ENCODE measurements at regions not wholly inside any gene's neighbourhood (a gene's known extent, or its start where the extent isn't known, plus 50 kb on each side); places are given as distances from the start of the nearest gene placed in this dataset.

DNA sequence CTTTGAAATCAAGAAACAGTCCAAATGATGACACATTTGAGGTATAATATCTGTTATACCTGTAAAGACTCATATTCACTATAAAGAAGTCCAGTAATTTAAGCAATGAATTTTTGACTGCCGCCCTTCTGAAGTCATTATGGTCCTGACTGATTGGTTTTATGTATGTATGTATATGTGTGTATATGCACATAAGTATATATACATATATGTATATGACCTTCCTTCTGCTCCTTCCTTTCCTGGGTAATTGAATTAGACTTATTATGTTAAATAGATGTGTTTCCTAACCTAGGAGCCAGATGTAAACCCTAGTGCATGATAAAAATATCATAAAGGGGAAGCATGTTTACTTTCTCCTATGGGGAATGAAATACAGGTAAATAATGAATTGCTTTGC, 343.1 kb upstream of the BRINP1 start:
- no peak for DNase-seq (ENCODE audit: low read depth)
- H3K4me3 ChIP-seq (ENCODE audit: control insufficient read depth, low read depth, low read length) = no peak overlapping the region
- TF ChIP-seq, protein P1, sequence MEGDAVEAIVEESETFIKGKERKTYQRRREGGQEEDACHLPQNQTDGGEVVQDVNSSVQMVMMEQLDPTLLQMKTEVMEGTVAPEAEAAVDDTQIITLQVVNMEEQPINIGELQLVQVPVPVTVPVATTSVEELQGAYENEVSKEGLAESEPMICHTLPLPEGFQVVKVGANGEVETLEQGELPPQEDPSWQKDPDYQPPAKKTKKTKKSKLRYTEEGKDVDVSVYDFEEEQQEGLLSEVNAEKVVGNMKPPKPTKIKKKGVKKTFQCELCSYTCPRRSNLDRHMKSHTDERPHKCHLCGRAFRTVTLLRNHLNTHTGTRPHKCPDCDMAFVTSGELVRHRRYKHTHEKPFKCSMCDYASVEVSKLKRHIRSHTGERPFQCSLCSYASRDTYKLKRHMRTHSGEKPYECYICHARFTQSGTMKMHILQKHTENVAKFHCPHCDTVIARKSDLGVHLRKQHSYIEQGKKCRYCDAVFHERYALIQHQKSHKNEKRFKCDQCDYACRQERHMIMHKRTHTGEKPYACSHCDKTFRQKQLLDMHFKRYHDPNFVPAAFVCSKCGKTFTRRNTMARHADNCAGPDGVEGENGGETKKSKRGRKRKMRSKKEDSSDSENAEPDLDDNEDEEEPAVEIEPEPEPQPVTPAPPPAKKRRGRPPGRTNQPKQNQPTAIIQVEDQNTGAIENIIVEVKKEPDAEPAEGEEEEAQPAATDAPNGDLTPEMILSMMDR (conservative IDR thresholded peaks at IDR 0.05; ENCODE audit: control insufficient read depth, insufficient read depth, low read depth, low read length) = no peak

- DNase-seq (ENCODE audit: low read depth) = no peak
- no peak overlapping the region for H3K4me3 ChIP-seq (ENCODE audit: control insufficient read depth, low read depth, low read length)
- TF ChIP-seq, protein P1 (conservative IDR thresholded peaks at IDR 0.05; ENCODE audit: control insufficient read depth, insufficient read depth, low read depth, low read length) = no peak
Observed at GRCh38 chr9:119709431-119709830, 340.2 kb upstream of the BRINP1 start.

DNA sequence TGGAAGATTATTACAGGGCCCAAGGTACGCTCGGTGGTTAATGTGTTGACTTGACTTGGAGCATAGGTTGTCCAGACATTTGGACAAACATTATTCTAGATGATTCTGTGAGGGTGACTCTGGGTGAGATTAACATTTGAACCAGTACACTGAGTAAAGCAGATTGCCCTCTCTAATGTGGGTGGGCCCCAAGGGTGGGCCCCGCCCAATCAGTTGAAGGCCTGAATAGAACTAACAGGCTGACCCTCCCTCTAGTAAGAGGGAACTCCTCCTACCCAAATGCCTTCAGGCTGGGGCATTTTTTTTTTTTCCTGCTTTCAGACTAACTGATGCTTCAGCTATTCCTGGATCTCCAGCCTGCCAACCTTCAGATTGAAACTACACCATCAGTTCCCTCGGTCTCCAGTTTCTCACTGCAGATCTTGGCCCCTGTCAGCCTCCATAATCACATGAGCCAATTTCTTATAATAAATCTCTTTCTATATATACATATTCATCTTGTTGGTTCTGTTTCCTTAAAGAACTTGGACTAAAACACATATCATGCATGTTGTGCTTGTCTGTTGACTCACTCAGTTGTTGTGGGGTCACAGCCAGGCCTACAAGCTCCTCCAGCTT, 338.1 kb upstream of the BRINP1 start:
- no peak overlapping the region for H3K4me3 ChIP-seq (ENCODE audit: control insufficient read depth, low read depth, low read length)
- TF ChIP-seq, protein P1 (conservative IDR thresholded peaks at IDR 0.05; ENCODE audit: control insufficient read depth, insufficient read depth, low read depth, low read length) = no peak
- no peak for DNase-seq (ENCODE audit: low read depth)

- no peak for DNase-seq (ENCODE audit: low read depth)
- TF ChIP-seq, protein P1 (conservative IDR thresholded peaks at IDR 0.05; ENCODE audit: control insufficient read depth, insufficient read depth, low read depth, low read length) = no peak
- no peak overlapping the region for H3K4me3 ChIP-seq (ENCODE audit: control insufficient read depth, low read depth, low read length)
Observed at GRCh38 chr9:119701651-119702050, 332.4 kb upstream of the BRINP1 start.

GRCh38 chr9:119698535-119698934, 329.3 kb upstream of the BRINP1 start:
- TF ChIP-seq, protein P1 (conservative IDR thresholded peaks at IDR 0.05; ENCODE audit: control insufficient read depth, insufficient read depth, low read depth, low read length) = no peak
- H3K4me3 ChIP-seq (ENCODE audit: control insufficient read depth, low read depth, low read length) = no peak overlapping the region
- no peak for DNase-seq (ENCODE audit: low read depth)

GRCh38 chr9:119697996-119698395, 328.8 kb upstream of the BRINP1 start:
- TF ChIP-seq, protein P1 (conservative IDR thresholded peaks at IDR 0.05; ENCODE audit: control insufficient read depth, insufficient read depth, low read depth, low read length) = no peak
- DNase-seq (ENCODE audit: low read depth) = no peak
- no peak overlapping the region for H3K4me3 ChIP-seq (ENCODE audit: control insufficient read depth, low read depth, low read length)

- TF ChIP-seq, protein P1 (conservative IDR thresholded peaks at IDR 0.05; ENCODE audit: control insufficient read depth, insufficient read depth, low read depth, low read length) = no peak
- H3K4me3 ChIP-seq (ENCODE audit: control insufficient read depth, low read depth, low read length) = no peak overlapping the region
- DNase-seq (ENCODE audit: low read depth) = no peak
Observed at GRCh38 chr9:119689879-119690278, 320.6 kb upstream of the BRINP1 start.

Measured in fibroblast of mammary gland (primary cell).